HepG2 (cell line): ENCODE measurements at regions not wholly inside any gene's neighbourhood (a gene's known extent, or its start where the extent isn't known, plus 50 kb on each side); places are given as distances from the start of the nearest gene placed in this dataset.

Experiments
- ATAC-seq: fragments of 200-7000 bp; cut with Tn5 transposase; 3 replicates; pipeline ENCODE4 v1.9.1; 2020; ENCODE audit warnings: mild to moderate bottlenecking, moderate library complexity
- BruUV-seq: library from RNA; stranded (reverse); fragments of 400-500 nt; replicated peaks from 2 replicates; lab custom pipeline; 2021; lab: Mats Ljungman, UMichigan
- CTCF ChIA-PET: fragments of 300-600 bp; formaldehyde crosslinking; extraction: SDS; loops from one replicate; lab custom pipeline; 2021; ENCODE audit warnings: low total read pairs, inconsistent platforms, low intra/inter-chr PET ratio; lab: Yijun Ruan, JAX
- POLR2A ChIA-PET: fragments of 350-600 bp; sonication (Branson Sonifier 250); formaldehyde crosslinking; loops from one replicate; lab custom pipeline; 2020; ENCODE audit warnings: antibody characterized with exemption, inconsistent platforms; lab: Yijun Ruan, JAX
- DNase-seq: peaks from one replicate; pipeline ENCODE4 v3.0.0-alpha.2; 2015; ENCODE audit warnings: low spot score
- FAIRE-seq: peaks from 3 replicates; lab custom pipeline; 2011; peaks lifted over from hg19 to GRCh38; lab: Jason Lieb, UNC
- H2AFZ ChIP-seq: one replicate; pipeline ENCODE4 v1.6.1; 2011; ENCODE audit warnings: low read length, inconsistent platforms
- H3K27ac ChIP-seq: fragments of 300-600 bp; 3 replicates; pipeline ENCODE4 v1.8.0; 2011; ENCODE audit warnings: mixed run types, mild to moderate bottlenecking, mixed read lengths, low read length, inconsistent platforms; ENCODE audit not compliant: insufficient read depth; ENCODE audit errors: extremely low read length
- H3K27me3 ChIP-seq, 2 experiments: fragments of 200-600 bp in 1 of 2; 2 replicates in 1 of 2; 3 replicates in 1 of 2; pipeline versions ENCODE4 v1.6.0 to v1.8.0; 2011; ENCODE audit warnings: low read length in 2 of 2, mild to moderate bottlenecking in 2 of 2, moderate library complexity in 2 of 2, inconsistent platforms in 1 of 2; ENCODE audit not compliant: insufficient read depth in 2 of 2, control insufficient read depth in 1 of 2
- H3K36me3 ChIP-seq, 2 experiments: fragments of 200-600 bp in 1 of 2; replicated peaks in 1 of 2; 2 replicates in 1 of 2; 3 replicates in 1 of 2; pipeline versions ENCODE4 v1.5.1 to v1.8.0; 2011; ENCODE audit warnings: low read length in 2 of 2, inconsistent platforms in 1 of 2; ENCODE audit not compliant: insufficient read depth in 2 of 2, control insufficient read depth in 1 of 2
- H3K4me1 ChIP-seq: 2 replicates; pipeline ENCODE4 v1.5.1; 2012; ENCODE audit warnings: low read length, inconsistent platforms; ENCODE audit not compliant: insufficient read depth
- H3K4me2 ChIP-seq: 2 replicates; pipeline ENCODE4 v1.6.0; 2011; ENCODE audit warnings: low read depth, low read length, inconsistent platforms
- H3K4me3 ChIP-seq, 3 experiments: fragments of 200-600 bp in 1 of 3; sonication (generic), shearing (Covaris generic) in 1 of 3; replicated peaks in 1 of 3; 2 replicates each; pipeline ENCODE4 v1.5.1; 2011 to 2016; ENCODE audit warnings: low read length in 3 of 3, inconsistent platforms in 2 of 3, low read depth in 2 of 3, mild to moderate bottlenecking in 2 of 3, control low read depth in 1 of 3, mixed read lengths in 1 of 3; ENCODE audit not compliant: insufficient read depth in 1 of 3
- H3K79me2 ChIP-seq: one replicate; pipeline ENCODE4 v1.6.1; 2011; ENCODE audit warnings: low read length, inconsistent platforms; ENCODE audit not compliant: insufficient read depth
- H3K9ac ChIP-seq: 2 replicates; pipeline ENCODE4 v1.6.0; 2011; ENCODE audit warnings: mild to moderate bottlenecking, low read depth, low read length, inconsistent platforms; ENCODE audit not compliant: insufficient read depth
- H3K9me3 ChIP-seq: 2 replicates; pipeline ENCODE4 v1.5.1; 2012; ENCODE audit warnings: mild to moderate bottlenecking, low read length
- H4K20me1 ChIP-seq: 2 replicates; pipeline ENCODE4 v1.6.0; 2011; ENCODE audit warnings: inconsistent platforms, mild to moderate bottlenecking, low read length, moderate library complexity; ENCODE audit not compliant: insufficient read depth
- ARID2 ChIP-seq: sonication (generic); formaldehyde crosslinking; IDR thresholded peaks from 2 replicates; pipeline ENCODE4 v1.8.1; 2022; ENCODE audit warnings: mild to moderate bottlenecking, missing genetic modification reagents, borderline replicate concordance
- CSRNP1 ChIP-seq: sonication (generic); formaldehyde crosslinking; IDR thresholded peaks from 2 replicates; pipeline ENCODE4 v1.8.1; 2023; ENCODE audit warnings: mild to moderate bottlenecking, missing genetic modification reagents
- ELK4 ChIP-seq: sonication (generic); formaldehyde crosslinking; IDR thresholded peaks from 2 replicates; pipeline ENCODE4 v1.9.0; 2021; ENCODE audit warnings: missing genetic modification reagents, borderline replicate concordance
- MXI1 ChIP-seq: IDR thresholded peaks from 3 replicates; pipeline ENCODE4 v1.6.1; 2012; ENCODE audit warnings: low read depth, low read length, inconsistent platforms, borderline replicate concordance
- ZFP36 ChIP-seq: fragments of 150-350 bp; IDR thresholded peaks from 2 replicates; pipeline ENCODE4 v1.6.1; 2018; ENCODE audit warnings: borderline replicate concordance, low read length, low read depth; ENCODE audit not compliant: partially characterized antibody
- WGBS: methylation state at CpG from one replicate; pipeline ENCODE4 v1.1.6; 2017; ENCODE audit warnings: low lambda C conversion rate; 5-methylcytosine and 5-hydroxymethylcytosine counted together
- in situ Hi-C: cut with HindIII; loops from 2 replicates; pipeline ENCODE4 v1.10.0; 2017; ENCODE audit warnings: low pct_unique_long_range_greater_than_20kb; ENCODE audit not compliant: extremely low pct_ligation_motif_present
- intact Hi-C: fragments of 100-400 bp; cut with micrococcal nuclease; formaldehyde crosslinking; loops from one replicate; pipeline ENCODE4 v1.10.0; 2022; ENCODE audit not compliant: unreplicated experiment
- TF ChIP-seq, protein P1 (sequence below), 2 experiments: sonication (generic) in 1 of 2; formaldehyde crosslinking in 1 of 2; IDR thresholded peaks; 2 replicates each; pipeline versions ENCODE4 v1.6.1 to v1.9.0; 2014 to 2022; ENCODE audit warnings: antibody characterized with exemption in 1 of 2, borderline replicate concordance in 1 of 2, inconsistent platforms in 1 of 2, low read depth in 1 of 2, missing genetic modification reagents in 1 of 2

DNA sequence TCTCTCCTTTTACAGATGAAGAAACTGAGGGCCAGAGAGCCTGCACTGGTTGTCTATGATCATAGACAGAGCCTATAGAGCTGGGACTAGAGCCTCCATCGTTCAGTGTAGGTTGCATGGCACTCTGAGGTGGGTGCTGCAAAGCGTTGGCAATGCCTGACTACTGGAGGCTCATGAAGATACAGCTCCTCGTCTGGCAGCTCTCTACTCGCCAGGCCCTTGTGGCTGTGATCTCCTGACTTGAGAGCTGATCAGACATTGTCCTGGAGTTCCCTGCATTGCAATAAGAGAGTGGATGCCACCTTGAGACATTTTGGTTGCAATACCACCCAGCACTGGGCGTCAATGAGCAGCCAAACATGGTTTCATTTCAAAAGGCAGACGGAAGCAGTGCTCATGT, 270.1 kb upstream of the ARID1B start:
- no peak overlapping the region for H3K27ac ChIP-seq
- CTCF ChIA-PET: no interaction called here
- FAIRE-seq: no peak
- in situ Hi-C loops (no loop called here), intact Hi-C loops (no loop called here)
- BruUV-seq: no TSS peak
- no peaks in the 10 kb centered on the region for H4K20me1 ChIP-seq
- 16% methylated on average over 4 of the region's 6 CpGs for WGBS
- H3K4me1 ChIP-seq: no peaks in the 10 kb centered on the region
- no peaks in the 10 kb centered on the region for H3K9me3 ChIP-seq
- H3K9ac ChIP-seq: no peak overlapping the region
- H3K36me3 ChIP-seq: no peaks in the 10 kb centered on the region
- H3K79me2 ChIP-seq: no peaks in the 10 kb centered on the region
- no peak for ATAC-seq
- H3K27me3 ChIP-seq: peaks cover 0 to 28% of the 10 kb centered on the region in 2 experiments; a peak in 2 of 5 replicates
- H3K4me3 ChIP-seq: no peak overlapping the region
- no peak for DNase-seq
- H3K4me2 ChIP-seq: no peak overlapping the region
- H2AFZ ChIP-seq: no peak overlapping the region
- POLR2A ChIA-PET: no interaction called here
- no peak for TF ChIP-seq ZFP36
- TF ChIP-seq, protein P1, sequence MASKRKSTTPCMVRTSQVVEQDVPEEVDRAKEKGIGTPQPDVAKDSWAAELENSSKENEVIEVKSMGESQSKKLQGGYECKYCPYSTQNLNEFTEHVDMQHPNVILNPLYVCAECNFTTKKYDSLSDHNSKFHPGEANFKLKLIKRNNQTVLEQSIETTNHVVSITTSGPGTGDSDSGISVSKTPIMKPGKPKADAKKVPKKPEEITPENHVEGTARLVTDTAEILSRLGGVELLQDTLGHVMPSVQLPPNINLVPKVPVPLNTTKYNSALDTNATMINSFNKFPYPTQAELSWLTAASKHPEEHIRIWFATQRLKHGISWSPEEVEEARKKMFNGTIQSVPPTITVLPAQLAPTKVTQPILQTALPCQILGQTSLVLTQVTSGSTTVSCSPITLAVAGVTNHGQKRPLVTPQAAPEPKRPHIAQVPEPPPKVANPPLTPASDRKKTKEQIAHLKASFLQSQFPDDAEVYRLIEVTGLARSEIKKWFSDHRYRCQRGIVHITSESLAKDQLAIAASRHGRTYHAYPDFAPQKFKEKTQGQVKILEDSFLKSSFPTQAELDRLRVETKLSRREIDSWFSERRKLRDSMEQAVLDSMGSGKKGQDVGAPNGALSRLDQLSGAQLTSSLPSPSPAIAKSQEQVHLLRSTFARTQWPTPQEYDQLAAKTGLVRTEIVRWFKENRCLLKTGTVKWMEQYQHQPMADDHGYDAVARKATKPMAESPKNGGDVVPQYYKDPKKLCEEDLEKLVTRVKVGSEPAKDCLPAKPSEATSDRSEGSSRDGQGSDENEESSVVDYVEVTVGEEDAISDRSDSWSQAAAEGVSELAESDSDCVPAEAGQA (IDR thresholded peaks at IDR 0.05; ENCODE audit: low read depth): no peak
- TF ChIP-seq, protein P1 (CRISPR knock-in tag; IDR thresholded peaks at IDR 0.05; ENCODE audit: borderline replicate concordance): no peak
- TF ChIP-seq ELK4 (CRISPR knock-in tag): no peak
- no peak for TF ChIP-seq CSRNP1 (CRISPR knock-in tag)
- no peak for TF ChIP-seq MXI1
- TF ChIP-seq ARID2 (CRISPR knock-in tag): no peak
